GM20431 (cell line): ENCODE measurements at regions not wholly inside any gene's neighbourhood (a gene's known extent, or its start where the extent isn't known, plus 50 kb on each side); places are given as distances from the start of the nearest gene placed in this dataset.

Source experiments
- in situ Hi-C: fragments of 300-500 bp; cut with MseI, MboI; formaldehyde crosslinking; loops from one replicate; pipeline ENCODE4 v1.15.0; 2020; ENCODE audit warnings: low sequenced_read_pairs; ENCODE audit not compliant: unreplicated experiment

DNA sequence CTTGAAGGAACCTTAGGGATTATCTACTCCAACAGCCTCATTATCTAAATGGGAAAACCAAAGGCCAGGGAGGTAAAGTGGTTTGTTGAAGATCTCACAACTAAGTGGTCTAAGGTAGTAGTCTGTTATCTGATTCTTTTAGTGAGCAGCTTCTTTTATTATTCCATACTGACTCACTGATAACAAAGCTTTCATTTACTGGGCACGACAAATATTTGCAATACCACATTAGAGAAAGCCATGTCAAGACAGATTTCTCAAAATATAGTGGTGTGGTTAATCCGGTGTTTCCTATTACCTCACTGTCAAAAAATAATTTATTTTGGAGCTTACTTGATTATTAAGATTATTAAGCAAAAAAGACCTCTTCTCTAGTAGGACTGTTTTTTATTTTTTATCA is 369.1 kb downstream of the S1PR1 start:
- in situ Hi-C loops, result no loop called here

DNA sequence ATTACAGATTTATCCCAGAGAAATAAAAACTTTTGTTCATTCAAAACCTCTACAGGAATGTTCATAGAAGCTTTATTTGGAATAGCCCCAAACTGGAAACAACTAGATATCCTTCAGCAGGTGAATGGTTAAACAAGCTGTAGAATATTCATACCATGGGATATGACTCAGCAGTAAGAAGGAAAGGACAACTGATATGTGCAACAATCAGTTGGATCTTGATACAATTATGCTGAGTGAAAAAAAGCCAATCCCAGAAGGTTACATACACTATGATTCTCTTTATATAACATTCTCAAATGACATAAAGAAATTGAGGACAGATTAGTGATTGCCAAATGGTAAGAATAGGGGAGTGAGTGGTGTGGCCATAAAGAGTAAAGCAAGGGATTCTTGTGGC is 376.7 kb downstream of the S1PR1 start:
- in situ Hi-C loops, result no loop called here

DNA sequence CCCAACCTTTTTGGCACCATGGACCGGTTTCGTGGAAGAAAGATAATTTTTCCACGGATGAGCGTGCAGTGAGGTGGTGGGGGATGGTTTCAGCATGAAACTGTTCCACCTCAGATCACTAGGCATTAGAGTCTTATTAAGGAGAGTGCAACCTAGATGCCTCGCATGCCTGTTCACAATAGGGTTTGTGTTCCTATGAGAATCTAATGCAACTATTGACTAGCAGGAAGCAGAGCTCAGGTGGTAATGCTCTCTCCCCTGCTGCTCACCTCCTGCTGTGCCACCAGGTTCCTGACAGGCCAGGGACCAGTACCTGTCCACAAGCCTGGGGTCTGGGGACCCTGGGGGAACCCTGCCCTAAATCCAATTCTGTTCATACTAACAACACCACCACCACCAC is 377.8 kb downstream of the OLFM3 start:
- in situ Hi-C loops, result no loop called here

DNA sequence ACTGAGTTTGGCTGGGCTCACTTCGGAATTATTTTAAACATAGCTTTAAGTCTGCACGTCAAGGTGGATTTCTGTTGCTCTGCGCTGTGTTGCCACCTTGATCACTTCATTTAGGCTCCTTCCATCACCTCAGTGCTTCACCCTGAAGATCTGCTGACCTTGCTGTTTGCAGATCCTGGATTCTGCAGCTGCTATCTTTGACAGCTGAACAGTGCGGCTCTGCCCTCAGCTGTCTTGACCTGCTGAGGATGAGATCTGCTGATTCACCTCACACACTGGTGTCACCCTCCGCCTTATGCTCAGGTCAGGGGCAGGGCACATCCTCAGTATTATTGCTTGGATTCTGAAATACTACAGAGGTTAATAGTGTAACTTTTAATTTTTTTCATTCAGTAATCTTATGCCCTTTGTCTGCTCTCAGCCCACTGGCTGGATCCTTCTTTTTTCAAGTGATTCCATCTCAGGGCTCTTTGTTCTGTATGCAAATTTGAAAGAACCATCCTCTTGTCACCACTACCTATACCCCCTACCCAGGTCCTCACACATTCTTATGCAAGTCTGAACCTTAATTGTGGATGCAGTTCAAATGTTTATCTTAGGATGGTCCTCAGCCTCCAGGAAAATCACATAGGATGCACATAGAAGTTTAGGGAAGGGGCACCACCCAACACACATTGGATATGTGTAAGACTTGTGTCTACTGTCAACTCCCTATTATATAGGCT is 364.0 kb downstream of the OLFM3 start:
- in situ Hi-C loops, result no loop called here

DNA sequence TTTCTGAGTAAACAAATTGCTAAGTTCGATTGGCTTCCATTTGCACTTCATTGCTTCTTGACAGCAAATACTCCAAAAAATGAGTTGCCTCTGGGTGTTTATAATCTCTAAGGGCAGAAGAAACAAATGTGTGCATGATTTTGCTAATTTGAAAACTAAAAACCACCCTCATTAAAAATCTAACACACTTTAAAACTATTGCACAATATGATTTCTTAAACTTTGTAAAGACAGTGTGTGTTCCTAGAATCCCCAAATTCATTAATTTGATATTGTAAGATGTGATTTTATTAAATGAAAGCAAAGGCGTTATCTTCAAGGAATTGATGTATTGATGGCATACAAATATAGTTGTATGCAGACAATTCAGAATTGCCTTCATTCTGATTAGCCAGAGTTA is 350.9 kb downstream of the OLFM3 start:
- in situ Hi-C loops, result no loop called here

DNA sequence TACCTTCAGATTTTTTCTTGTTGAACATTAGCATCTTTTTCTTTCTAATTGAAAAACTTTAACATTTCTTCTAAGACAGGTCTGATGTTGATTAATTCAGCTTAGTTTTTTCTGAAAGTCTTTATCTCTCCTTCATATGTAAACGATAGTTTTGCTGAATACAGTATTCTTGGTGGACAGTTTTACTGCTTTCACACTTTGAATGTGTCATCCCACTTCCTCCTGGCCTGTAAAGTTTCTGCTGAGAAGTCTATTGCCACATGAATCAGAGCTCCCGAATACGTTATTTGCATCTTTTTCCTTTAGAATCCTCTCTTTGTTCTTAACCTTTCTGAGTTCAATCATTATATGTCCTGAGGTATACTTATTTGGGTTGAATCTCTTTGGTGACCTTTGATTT is 344.2 kb downstream of the OLFM3 start:
- in situ Hi-C loops, result no loop called here

DNA sequence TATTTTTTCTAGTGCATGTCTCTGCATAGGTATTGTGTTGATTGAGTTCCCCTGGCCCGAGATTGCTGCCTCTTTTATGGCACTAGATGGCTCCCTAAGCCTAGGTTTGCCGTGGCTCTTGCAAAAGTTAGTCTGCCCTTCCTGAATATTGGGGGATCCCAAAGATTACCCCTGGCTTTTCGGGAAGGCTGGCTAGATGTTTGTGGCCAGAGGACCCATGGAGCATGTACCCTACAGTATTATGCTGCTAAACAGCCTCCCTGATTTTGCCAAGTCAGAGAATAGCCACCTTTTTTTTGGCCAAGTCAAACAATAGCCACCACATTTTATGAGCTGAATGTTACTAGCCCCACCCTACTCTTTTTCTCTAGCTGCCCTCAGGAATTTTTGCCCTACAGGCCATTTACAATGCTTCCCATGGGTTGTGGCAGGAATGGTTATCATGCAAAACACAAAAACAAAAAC is 343.2 kb downstream of the OLFM3 start:
- in situ Hi-C loops, result no loop called here

DNA sequence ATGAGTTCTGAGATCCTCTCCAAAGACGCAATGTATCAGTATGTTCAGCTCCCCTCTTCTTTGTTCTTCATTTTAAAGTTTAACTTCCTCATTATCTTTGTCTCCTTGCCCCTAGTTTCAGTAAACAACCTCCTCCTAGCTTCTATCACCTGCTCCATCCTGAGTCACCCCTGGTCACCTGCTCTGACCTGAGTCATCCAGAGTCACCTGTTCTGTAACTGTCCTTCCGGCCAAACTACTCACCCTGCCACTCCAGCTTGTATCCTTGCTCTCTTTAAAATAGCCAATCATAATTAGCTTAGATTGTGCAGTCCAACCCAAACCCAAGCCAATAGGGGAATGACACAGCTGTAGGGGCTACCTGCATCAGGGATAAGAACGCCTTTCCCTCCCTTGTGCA is 332.0 kb downstream of the OLFM3 start:
- in situ Hi-C loops, result no loop called here

DNA sequence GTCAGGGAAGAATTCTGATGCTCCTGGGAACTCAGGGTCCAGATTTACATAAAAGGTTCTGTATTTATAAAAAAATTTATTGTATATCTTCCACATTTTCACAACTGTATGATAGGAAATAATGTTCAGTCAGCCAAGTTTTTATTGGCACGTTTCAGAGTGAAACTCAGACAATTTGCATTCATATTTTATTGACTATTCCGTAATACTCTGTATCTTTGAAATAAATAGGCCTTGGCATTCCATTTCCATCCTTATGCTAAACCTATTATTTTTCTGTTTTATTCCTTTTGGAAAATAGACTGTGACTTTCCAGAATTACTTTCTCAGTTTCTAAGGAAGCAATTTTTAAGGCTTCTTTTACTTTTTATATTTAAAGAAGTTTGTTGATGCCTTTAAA is 329.0 kb downstream of the OLFM3 start:
- in situ Hi-C loops, result no loop called here

DNA sequence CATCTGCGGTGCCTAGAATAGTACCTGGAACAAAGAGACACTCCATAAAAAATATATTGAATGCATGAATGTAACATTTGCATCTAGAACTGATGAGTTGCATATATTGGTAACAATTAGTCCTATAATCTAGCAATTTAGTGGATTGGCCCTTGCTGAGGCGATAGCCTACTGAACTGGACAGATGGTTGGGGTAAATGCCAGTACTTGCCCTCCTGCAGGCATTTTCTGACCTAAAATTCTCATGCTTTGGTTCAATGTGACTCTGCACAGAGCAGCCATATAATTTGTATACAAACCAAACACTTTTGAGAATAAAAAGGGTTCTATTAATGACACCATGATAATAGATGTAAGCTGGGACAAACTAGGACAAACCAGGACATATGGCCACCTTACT is 313.6 kb downstream of the OLFM3 start:
- in situ Hi-C loops, result no loop called here

DNA sequence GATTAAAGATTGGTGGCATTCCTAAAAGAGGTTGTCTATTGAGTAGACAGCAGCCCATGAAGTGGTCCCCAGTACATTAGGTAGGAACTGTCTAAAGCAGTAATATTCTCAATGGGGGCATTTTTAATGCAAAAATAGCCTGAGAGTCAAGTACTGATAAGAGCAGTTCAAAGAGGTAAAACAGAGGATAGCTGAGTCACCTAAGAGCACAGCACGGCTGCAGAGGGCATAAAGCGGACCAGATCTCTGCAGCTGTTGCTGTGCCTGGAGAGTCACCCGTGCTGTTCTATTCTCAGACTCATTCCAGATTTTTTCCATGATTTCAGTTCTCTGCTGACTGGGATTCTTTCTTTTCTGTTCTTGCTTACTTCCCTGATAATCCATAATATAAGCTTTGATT is 313.2 kb downstream of the OLFM3 start:
- in situ Hi-C loops, result no loop called here

DNA sequence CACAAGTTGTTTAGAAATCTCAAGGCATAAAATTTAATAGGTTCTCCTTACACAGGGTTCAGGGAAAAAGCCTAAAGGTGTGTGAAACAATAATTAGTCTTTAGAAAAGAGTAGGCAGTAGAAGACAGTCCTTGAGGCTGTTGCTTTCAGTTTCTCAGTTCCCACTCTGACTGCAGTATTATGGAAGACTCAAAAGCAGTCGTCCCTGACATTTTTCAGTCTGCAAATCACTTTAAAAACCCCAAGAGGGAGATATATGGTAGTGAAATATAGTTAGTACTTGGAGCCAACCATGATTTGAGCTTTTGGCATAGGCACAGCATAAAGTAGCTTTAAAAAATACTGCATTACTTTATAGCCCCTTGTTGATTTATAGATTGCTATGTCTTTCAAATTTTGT is 299.7 kb downstream of the OLFM3 start:
- in situ Hi-C loops, result no loop called here

DNA sequence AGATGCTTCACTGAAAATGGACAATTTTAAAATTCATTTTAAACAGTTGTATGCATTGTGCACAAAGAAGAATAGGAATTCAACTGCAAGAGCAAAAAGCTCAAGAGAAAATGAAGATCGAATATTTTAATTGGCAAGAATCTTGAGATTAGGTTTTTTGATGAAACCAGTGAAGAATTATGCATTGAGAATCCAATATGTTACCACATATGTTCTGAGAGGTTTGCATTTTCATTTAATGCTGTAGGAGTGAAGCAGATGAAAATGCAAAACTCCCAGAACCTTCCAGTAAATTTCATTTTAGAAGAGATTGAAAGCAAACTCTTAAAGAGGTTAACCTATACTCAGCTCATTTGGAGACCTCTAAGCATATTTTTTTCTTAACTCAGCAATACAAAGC is 298.0 kb downstream of the OLFM3 start:
- in situ Hi-C loops, result no loop called here

DNA sequence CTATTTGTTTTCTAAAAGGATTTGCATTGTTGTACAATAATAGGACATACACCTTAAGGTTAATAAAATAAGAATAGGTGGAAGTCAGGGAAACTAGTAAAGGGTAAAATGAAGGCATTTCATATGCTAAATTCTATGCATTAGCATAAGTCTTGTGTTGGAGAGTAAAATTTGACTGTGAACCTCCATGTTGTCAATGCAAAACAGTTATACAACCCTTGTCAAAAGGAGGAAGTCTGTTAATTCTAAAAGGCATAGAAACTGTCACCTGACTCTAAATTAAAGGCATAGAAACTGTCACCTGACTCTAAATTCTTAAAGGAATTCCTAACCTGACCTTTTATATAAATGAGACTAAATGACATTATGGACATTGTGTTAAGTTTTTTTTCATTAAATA is 291.8 kb downstream of the OLFM3 start:
- in situ Hi-C loops, result no loop called here

DNA sequence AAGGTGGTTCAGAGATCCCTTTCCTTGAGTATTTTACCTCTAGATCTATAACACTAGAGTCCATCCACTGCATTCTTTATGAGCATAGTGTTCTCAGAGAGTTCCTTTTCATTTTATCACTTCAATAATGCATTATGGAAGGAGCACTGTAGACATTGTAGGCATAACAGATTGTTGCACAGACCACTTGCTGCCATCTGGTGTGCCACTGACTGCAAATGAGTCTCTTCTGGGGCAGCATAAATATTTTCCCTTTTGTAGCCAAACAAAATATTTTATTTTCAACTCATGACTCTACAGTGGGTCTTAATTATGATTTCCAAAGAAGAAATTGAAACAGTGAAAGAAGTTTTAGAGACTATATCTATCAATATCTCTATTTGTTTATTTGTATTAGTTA is 290.4 kb downstream of the OLFM3 start:
- in situ Hi-C loops, result no loop called here

DNA sequence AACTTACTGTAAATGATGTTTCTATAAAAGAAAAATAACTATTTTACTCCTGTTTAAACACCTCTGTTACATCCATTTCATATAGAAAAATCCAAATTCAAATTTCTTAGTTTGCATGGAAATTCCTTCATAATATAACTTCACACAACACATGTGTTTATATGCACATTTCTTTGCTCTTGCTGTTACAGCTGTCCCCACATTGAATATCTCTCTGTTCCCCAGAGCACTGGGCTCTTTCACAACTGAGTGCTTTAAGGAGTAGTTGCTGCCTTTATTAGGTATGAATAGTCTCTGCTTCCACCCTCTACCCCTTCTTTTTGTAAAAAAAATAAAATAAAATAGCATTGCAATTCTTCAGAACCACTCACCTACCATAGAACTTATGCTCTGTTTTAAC is 287.0 kb downstream of the OLFM3 start:
- in situ Hi-C loops, result no loop called here

DNA sequence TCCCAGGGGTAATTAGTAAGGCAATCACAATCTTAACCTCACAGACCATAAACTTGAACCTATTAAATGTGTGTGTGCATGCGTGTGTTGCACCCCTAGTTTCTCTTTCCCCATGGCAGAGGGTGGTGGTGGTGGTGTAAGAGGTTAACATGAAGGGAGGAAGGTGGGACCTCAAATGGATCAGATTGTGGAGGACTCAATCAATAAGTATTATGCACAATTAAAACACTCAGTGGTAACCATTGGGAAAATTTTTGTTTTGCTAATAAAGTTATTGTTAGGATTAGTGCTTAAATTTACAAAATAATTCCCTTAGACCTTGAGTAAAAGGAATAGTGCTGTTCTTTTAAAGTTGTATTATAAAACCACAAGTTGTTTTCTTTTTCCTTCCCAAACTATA is 283.0 kb downstream of the OLFM3 start:
- in situ Hi-C loops, result no loop called here

DNA sequence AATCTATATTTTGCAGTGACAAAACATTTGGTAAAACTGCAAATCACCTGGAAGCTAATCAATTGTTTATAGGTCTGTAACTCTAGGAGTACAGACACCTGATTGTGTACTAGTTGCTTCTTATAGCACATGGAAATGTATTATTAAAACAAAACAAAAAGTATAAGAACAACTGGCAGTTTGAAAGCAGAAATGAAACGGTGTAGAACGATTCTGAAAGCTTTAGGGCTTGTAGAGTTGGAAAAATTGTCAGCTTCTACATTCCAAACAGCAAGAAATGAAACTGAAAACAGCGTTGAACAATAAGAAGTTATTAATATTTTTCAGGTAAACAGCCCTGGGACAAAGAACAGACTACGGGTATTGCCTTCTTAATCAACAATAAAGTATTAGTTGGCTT is 273.3 kb downstream of the OLFM3 start:
- in situ Hi-C loops, result no loop called here

DNA sequence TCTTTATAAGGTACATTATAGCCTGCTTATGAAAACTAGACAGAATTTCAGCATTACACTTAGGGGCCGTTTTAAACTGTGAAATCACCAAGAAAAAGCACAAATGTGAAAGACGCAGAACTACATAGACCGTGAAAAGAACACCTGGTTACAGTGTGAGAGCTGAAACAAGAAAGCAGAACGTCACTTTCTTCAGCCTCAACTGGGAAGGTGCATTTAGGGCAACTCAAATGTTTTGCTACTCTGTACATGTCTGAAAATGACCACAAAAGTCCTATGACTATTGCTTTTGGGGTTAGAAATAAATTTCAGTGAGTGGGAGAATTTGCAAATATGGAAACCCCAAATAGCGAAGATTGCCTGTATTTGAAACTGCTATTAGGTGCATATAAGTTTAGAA is 268.7 kb downstream of the OLFM3 start:
- in situ Hi-C loops, result no loop called here

DNA sequence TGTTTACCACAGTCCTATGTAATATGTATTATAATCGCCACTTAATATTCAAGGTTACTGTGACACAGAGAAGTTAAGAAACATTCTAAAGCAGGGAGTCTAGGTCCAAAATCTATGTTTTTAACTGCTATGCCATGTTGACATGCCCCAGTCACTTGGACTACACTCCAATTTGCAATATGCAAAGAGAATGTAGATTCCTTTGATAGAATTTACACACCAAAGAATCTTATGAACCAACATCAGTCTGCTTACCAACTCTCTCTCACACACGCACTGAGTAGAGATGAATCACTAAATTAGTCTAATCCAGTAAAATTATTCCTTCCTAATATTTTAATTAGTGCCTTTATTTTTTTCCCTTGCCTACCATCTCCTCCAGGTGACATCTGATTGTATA is 266.2 kb downstream of the OLFM3 start:
- in situ Hi-C loops, result no loop called here

DNA sequence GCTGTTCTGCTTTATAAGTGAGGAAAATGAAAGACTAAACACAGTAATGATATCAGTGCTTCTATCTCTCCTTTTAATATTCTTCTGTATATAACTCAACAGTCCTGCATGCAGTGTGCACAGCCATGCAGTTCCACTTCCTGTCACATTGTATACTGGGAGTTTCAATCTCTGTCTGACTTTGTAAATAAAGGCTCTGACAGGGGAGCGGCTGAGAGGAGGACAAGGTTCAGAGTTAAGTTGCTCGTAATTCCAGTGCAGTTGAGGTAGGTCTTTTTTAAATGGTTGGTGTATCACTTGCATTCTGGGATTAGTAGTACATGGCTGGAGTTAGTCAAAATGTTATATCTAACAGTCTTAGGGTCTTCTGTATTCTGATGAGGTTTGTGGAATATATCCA is 264.5 kb downstream of the OLFM3 start:
- in situ Hi-C loops, result no loop called here

DNA sequence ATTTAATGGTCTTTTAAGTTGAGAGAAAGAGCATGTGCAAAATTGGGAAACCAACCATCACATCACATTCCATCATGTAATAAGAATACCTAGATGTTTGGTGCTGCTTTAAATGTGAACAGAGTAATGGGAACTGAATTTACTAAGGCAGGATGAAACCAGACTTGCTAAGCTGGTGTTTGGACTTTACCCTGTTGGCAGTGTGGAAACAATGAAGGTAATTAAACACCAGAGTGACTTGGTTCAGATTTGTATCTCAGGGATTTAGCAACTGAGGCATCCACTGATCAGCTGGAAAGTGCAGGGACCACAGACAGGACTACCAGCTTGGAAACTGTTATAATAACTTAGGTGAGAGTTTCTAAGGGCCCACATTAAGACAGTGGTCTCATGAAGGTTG is 263.4 kb downstream of the OLFM3 start:
- in situ Hi-C loops, result no loop called here

DNA sequence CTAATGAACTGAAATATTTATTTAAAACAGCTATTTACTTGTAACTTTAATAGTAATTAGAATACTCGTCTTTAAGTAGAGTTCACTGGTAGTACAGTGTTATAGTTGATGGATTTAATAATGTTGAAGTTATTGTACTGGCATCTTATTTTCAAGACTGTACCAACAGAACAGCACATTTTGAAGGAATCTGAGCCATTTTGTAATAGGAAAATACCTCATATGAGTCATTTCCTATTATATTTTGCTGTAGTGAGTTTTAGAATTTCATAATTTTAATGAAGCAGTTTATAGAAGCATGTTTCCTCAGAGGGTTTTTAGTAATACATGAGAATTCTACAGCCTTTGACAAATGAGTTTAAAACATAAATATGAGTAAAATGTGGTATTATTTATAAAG is 258.3 kb downstream of the OLFM3 start:
- in situ Hi-C loops, result no loop called here
